ENCODE measurements at regions not wholly inside any gene's neighbourhood (a gene's known extent, or its start where the extent isn't known, plus 50 kb on each side); places are given as distances from the start of the nearest gene placed in this dataset.

DNA sequence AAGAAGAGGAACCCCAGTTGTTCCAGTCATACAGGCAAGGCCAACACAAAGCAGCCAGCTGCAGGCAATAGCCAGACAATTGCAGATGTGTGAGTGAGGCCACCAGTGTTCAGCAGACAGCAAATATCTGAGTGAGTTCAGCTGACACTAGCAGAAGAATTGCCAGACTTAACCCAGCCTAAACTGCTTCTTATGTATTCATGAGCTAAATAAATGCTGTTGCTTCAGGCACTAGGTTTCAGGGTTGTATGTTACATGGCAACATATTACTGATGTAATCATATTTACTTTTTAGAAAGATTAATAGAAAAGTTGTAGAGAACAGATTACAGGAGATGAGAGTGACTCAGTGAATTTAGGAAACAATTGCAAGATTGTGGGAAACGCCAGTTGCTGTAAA is 129.8 kb upstream of the CHODL start (continued):
- TF ChIP-seq SUZ12 (IDR thresholded peaks at IDR 0.05; ENCODE audit: low read length): no peak
- TF ChIP-seq SIN3A (conservative IDR thresholded peaks at IDR 0.05 in 1 of 2, IDR thresholded peaks at IDR 0.05 in 1 of 2; ENCODE audit: low read depth in 1 of 2, low read length in 2 of 2): no peak
- TF ChIP-seq RFX5 (IDR thresholded peaks at IDR 0.05; ENCODE audit: borderline replicate concordance, low read depth, low read length): no peak
- no peak for TF ChIP-seq MAFK (IDR thresholded peaks at IDR 0.05; ENCODE audit: low read depth, low read length)
- TF ChIP-seq CBX8 (IDR thresholded peaks at IDR 0.05; ENCODE audit: borderline replicate concordance, low read depth, low read length): no peak
- TF ChIP-seq, protein P1, sequence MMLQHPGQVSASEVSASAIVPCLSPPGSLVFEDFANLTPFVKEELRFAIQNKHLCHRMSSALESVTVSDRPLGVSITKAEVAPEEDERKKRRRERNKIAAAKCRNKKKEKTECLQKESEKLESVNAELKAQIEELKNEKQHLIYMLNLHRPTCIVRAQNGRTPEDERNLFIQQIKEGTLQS (IDR thresholded peaks at IDR 0.05; ENCODE audit: insufficient read depth, low read depth, low read length): no peak
- no peak for TF ChIP-seq POLR2AphosphoS5 (IDR thresholded peaks at IDR 0.05; ENCODE audit: low read depth, low read length)
- TF ChIP-seq CHD2 (IDR thresholded peaks at IDR 0.05; ENCODE audit: low read length): no peak
- TF ChIP-seq, protein P2, sequence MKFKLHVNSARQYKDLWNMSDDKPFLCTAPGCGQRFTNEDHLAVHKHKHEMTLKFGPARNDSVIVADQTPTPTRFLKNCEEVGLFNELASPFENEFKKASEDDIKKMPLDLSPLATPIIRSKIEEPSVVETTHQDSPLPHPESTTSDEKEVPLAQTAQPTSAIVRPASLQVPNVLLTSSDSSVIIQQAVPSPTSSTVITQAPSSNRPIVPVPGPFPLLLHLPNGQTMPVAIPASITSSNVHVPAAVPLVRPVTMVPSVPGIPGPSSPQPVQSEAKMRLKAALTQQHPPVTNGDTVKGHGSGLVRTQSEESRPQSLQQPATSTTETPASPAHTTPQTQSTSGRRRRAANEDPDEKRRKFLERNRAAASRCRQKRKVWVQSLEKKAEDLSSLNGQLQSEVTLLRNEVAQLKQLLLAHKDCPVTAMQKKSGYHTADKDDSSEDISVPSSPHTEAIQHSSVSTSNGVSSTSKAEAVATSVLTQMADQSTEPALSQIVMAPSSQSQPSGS (IDR thresholded peaks at IDR 0.05; ENCODE audit: low read length): no peak
